BE2C (cell line): ENCODE measurements at regions not wholly inside any gene's neighbourhood (a gene's known extent, or its start where the extent isn't known, plus 50 kb on each side); places are given as distances from the start of the nearest gene placed in this dataset.

Experiments
- DNase-seq: peaks from one replicate; pipeline ENCODE4 v3.0.0-alpha.2; 2020
- H3K27me3 ChIP-seq: fragments of 250-450 bp; sonication (Bioruptor Pico); 2 replicates; pipeline ENCODE4 v1.5.1; 2020; ENCODE audit warnings: mild to moderate bottlenecking
- H3K36me3 ChIP-seq: fragments of 250-450 bp; sonication (Bioruptor Pico); 2 replicates; pipeline ENCODE4 v1.5.1; 2020; ENCODE audit warnings: mild to moderate bottlenecking
- H3K4me1 ChIP-seq: fragments of 250-450 bp; sonication (Bioruptor Pico); 2 replicates; pipeline ENCODE4 v1.5.1; 2020
- H3K4me3 ChIP-seq: 2 replicates; pipeline ENCODE4 v1.5.1; 2011; ENCODE audit warnings: low read depth, low read length
- H3K9me3 ChIP-seq: fragments of 250-450 bp; sonication (Bioruptor Pico); 2 replicates; pipeline ENCODE4 v1.5.1; 2020
- TF ChIP-seq, protein P1 (sequence below): IDR thresholded peaks from 2 replicates; pipeline ENCODE4 v1.5.1; 2012; ENCODE audit warnings: mild to moderate bottlenecking, low read depth, low read length

DNA sequence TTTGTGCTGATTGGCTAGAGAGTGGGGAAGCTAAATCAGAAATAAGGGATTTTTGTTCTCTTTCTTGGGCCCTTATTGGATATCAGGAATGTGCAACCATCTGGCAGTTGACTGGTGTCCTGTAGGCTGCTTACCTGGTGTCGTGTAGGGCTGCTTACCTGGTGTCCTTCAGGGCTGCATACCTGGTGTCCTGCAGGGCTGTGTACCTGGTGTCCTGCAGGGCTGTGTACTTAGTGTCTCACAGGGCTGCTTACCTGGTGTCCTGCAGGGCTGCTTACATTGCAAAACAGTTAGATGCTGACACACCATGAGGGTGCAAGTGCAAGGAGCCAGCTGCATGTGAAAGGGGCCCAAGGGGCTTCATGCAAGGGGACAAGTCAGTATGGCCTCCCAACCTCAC, 249.3 kb downstream of the ICE1 start:
- no peaks in the 10 kb centered on the region for H3K27me3 ChIP-seq
- TF ChIP-seq, protein P1, sequence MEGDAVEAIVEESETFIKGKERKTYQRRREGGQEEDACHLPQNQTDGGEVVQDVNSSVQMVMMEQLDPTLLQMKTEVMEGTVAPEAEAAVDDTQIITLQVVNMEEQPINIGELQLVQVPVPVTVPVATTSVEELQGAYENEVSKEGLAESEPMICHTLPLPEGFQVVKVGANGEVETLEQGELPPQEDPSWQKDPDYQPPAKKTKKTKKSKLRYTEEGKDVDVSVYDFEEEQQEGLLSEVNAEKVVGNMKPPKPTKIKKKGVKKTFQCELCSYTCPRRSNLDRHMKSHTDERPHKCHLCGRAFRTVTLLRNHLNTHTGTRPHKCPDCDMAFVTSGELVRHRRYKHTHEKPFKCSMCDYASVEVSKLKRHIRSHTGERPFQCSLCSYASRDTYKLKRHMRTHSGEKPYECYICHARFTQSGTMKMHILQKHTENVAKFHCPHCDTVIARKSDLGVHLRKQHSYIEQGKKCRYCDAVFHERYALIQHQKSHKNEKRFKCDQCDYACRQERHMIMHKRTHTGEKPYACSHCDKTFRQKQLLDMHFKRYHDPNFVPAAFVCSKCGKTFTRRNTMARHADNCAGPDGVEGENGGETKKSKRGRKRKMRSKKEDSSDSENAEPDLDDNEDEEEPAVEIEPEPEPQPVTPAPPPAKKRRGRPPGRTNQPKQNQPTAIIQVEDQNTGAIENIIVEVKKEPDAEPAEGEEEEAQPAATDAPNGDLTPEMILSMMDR: no peak

DNA sequence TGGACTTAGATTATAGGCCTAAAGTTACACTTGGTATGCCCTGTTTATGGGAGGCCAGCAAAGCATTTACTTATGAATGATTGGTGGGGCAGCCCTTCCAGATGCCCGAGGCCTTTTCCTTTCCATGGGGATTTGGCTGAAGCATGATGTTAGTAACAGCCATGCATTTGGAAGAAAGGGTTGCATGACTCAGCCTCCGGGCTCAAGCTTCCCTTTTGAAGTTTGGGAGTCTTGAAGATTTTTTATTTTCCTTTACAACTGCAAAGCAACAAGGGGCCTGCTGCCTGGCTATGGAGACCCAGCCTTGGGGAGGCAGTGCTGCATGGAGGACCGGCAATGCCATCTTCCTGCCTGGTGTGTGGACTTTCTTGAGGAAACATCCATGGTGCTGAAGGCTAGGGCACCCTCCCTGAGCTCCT, 244.7 kb downstream of the ICE1 start:
- H3K36me3 ChIP-seq: no peaks in the 10 kb centered on the region
- H3K27me3 ChIP-seq: no peaks in the 10 kb centered on the region
- H3K4me3 ChIP-seq: no peak overlapping the region
- H3K9me3 ChIP-seq: no peaks in the 10 kb centered on the region
- DNase-seq: peak; percentile 59
- TF ChIP-seq, protein P1: no peak
- H3K4me1 ChIP-seq: peaks cover 23% of the 10 kb centered on the region

More for the DNA sequence above, 249.3 kb downstream of the ICE1 start:
- no peak overlapping the region for H3K4me3 ChIP-seq
- H3K4me1 ChIP-seq: peaks cover 24% of the 10 kb centered on the region
- H3K36me3 ChIP-seq: no peaks in the 10 kb centered on the region
- no peak for DNase-seq
- no peaks in the 10 kb centered on the region for H3K9me3 ChIP-seq

DNA sequence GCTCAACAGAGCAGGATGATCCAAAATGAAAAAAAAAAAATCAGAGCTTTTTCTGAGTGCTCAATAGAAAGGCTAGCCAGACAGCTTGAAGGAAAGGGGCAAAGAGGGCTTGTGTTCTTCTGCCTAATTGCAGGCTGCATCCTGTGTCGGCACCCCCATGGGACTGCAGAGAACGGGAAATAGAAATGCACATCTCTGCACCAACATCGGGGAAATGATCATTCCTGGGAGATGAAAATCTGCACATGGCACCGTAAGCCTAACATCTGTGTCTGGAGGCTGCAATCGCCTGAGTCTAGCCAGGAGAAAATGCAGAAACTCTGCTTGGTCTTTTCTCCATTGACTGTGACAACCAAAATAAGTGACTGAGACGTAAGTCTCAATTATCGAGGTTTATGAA, 243.9 kb downstream of the ICE1 start:
- Histone ChIP-seq H3K4me3 (no peak overlapping the region), H3K27me3 (no peaks in the 10 kb centered on the region), H3K4me1 (peaks cover 23% of the 10 kb centered on the region), H3K36me3 (no peaks in the 10 kb centered on the region), H3K9me3 (no peaks in the 10 kb centered on the region)
- peak; percentile 75 for DNase-seq
- TF ChIP-seq, protein P1: no peak

DNA sequence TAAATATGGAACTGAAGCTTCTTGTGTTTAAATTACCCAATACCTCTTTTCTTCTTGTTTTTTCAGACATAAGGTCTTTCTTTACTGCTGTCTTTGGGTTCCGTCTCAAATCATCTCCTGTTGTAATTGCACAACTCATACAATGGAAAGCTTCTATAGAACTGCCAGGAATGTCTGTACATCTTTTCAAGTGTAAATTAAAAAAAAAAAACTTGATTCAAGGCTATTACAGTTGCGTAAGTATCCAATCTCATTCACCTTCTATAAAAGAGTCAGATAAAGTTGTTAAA, 243.5 kb downstream of the ICE1 start:
- no peak for DNase-seq
- peaks cover 23% of the 10 kb centered on the region for H3K4me1 ChIP-seq
- no peaks in the 10 kb centered on the region for H3K36me3 ChIP-seq
- TF ChIP-seq, protein P1: no peak
- no peak overlapping the region for H3K4me3 ChIP-seq
- no peaks in the 10 kb centered on the region for H3K27me3 ChIP-seq
- H3K9me3 ChIP-seq: no peaks in the 10 kb centered on the region

DNA sequence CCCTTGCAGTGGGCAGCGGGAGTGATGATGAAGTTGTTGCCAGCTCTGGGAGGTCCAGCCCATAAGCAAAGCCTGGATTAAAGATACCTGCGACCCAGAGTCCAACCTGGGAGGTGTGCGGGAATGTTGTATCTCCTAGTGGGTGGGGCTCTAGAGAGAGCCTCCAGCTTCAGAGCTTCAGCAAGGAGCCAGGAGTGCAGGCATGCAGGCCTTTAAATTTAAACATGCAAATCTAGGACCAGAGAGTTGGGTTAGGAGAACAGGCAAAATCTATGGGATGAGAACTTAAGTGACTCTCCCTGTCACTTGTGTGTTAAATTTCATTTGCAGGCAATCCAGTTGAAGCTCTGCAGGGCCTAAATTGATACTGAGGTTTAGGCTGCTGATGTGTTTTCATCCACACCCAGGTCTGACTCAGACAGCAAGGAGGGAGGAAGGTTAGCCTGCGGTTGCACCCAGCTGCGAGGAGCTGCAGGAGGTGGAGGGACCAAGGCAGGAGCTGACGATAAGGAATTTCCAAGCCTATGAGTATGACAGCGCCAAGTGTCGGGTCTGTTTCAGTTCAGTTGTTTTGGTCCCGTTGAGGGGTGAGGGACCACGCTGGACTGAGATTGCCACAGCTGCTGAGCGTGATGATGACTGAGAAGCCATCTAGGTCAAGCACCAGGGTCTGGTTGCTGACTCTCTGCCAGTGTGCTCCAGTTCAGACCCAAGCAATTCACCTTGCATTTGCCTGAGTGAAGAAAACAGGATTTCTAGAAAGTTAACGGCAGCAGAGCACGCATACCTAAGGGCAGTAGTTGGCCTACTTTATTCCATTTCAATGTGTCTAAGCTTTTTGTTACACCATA, 243.0 kb downstream of the ICE1 start:
- Histone ChIP-seq H3K9me3 (no peaks in the 10 kb centered on the region), H3K27me3 (no peaks in the 10 kb centered on the region), H3K4me3 (no peak overlapping the region), H3K36me3 (no peaks in the 10 kb centered on the region), H3K4me1 (peaks cover 23% of the 10 kb centered on the region)
- peak; percentile 23 for DNase-seq
- TF ChIP-seq, protein P1: no peak

DNA sequence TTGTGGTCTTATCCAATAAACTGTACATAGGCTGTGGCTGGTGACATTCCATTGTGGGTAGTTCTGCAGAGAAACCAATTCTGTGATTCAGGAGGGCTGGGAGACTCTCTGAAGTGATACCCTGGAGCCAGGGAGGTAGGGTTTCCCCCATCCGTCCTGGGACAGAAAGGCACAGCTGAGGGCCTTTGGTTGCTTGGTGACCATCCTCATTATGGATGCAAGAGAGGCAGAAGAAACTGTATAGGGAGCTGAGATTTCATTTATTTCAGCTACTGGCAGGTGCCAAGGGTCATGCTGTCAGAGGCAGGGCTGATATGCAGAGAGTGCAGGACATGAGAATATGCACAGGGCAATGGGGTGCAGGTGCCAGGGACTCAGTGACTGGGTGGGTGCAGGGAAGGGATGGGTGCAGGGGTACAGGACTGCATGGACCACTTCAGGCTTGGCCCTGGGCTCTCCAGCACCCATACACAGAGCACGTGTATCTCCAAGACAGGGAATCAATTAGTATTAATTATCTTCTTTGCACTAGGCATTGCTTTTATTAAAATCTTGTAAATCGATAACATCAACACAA, 236.5 kb downstream of the ICE1 start:
- no peaks in the 10 kb centered on the region for H3K9me3 ChIP-seq
- TF ChIP-seq, protein P1: no peak
- no peaks in the 10 kb centered on the region for H3K36me3 ChIP-seq
- H3K4me3 ChIP-seq: no peak overlapping the region
- H3K27me3 ChIP-seq: no peaks in the 10 kb centered on the region
- DNase-seq: no peak
- peaks cover 3% of the 10 kb centered on the region; the same call in 1 of the 2 replicates for H3K4me1 ChIP-seq
